NCI-H2107 treated with DMSO at 0.1 percent for 48 hours (cell line): ENCODE measurements at regions not wholly inside any gene's neighbourhood (a gene's known extent, or its start where the extent isn't known, plus 50 kb on each side); places are given as distances from the start of the nearest gene placed in this dataset.

Experiments used
- DNase-seq: peaks from one replicate; lab custom pipeline; 2025; ENCODE audit not compliant: unreplicated experiment; lab: John Stamatoyannopoulos, UW

GRCh38 chr4:151998723-151999122 is 237.9 kb upstream of the GATB start:
- no peak for DNase-seq

GRCh38 chr4:151997461-151997860 is 236.7 kb upstream of the GATB start:
- no peak for DNase-seq

GRCh38 chr4:151994429-151994828 is 233.6 kb upstream of the GATB start:
- no peak for DNase-seq

- DNase-seq, result no peak
These were observed 232.7 kb upstream of the GATB start for GRCh38 chr4:151993521-151993920.

- no peak for DNase-seq
These were observed 231.7 kb upstream of the GATB start for GRCh38 chr4:151992332-151993154.

- no peak for DNase-seq
These were observed 231.0 kb upstream of the GATB start for GRCh38 chr4:151991884-151992167.

- no peak for DNase-seq
These were observed 230.4 kb upstream of the GATB start for GRCh38 chr4:151991001-151991883.

GRCh38 chr4:151990201-151990600 is 229.4 kb upstream of the GATB start:
- no peak for DNase-seq

GRCh38 chr4:151988591-151988990 is 227.8 kb upstream of the GATB start:
- no peak for DNase-seq

- no peak for DNase-seq
These were observed 226.8 kb upstream of the GATB start for GRCh38 chr4:151987606-151988005.

GRCh38 chr4:151983854-151984253 is 223.0 kb upstream of the GATB start:
- peak; percentile 0 for DNase-seq

- no peak for DNase-seq
These were observed 219.0 kb upstream of the GATB start for GRCh38 chr4:151979819-151980218.

- DNase-seq, result no peak
These were observed 207.8 kb upstream of the GATB start for GRCh38 chr4:151968643-151969042.

- DNase-seq, result no peak
These were observed 206.3 kb upstream of the GATB start for GRCh38 chr4:151967074-151967473.

- no peak for DNase-seq
These were observed 201.5 kb upstream of the GATB start for GRCh38 chr4:151962138-151962823.

GRCh38 chr4:151961456-151961855 is 200.6 kb upstream of the GATB start:
- DNase-seq, result no peak

- DNase-seq, result no peak
These were observed 199.8 kb upstream of the GATB start for GRCh38 chr4:151960449-151961230.

- no peak for DNase-seq
These were observed 196.3 kb upstream of the GATB start for GRCh38 chr4:151957153-151957552.

- no peak for DNase-seq
These were observed 195.0 kb upstream of the GATB start for GRCh38 chr4:151955721-151956380.

GRCh38 chr4:151953795-151954372 is 193.1 kb upstream of the GATB start:
- DNase-seq, result no peak
